GM12878 (cell line): ENCODE measurements at regions not wholly inside any gene's neighbourhood (a gene's known extent, or its start where the extent isn't known, plus 50 kb on each side); places are given as distances from the start of the nearest gene placed in this dataset.

ENCODE experiments used
- CEBPB ChIP-seq, 2 experiments: fragments of 150-350 bp in 1 of 2; IDR thresholded peaks; 2 replicates each; pipeline ENCODE4 v1.6.1; 2012 to 2014; ENCODE audit warnings: low read depth in 2 of 2, low read length in 2 of 2, borderline replicate concordance in 1 of 2, inconsistent platforms in 1 of 2
- MEF2B ChIP-seq: fragments of 450-650 bp; IDR thresholded peaks from 2 replicates; pipeline ENCODE4 v1.6.1; 2018; ENCODE audit warnings: mild to moderate bottlenecking, moderate library complexity; ENCODE audit not compliant: partially characterized antibody, poor library complexity, severe bottlenecking
- NFIC ChIP-seq: IDR thresholded peaks from 2 replicates; pipeline ENCODE4 v1.6.1; 2012; ENCODE audit warnings: low read depth, mild to moderate bottlenecking, inconsistent platforms, low read length, moderate library complexity
- NR2C2 ChIP-seq: IDR thresholded peaks from 2 replicates; pipeline ENCODE4 v1.6.1; 2011; ENCODE audit warnings: borderline replicate concordance, low read depth; ENCODE audit not compliant: control insufficient read depth, insufficient read length
- POLR2A ChIP-seq: IDR thresholded peaks from 2 replicates; pipeline ENCODE4 v1.6.1; 2011; ENCODE audit warnings: low read depth, mild to moderate bottlenecking, low read length
- POLR2AphosphoS5 ChIP-seq: IDR thresholded peaks from 2 replicates; pipeline ENCODE4 v1.6.1; 2011; ENCODE audit warnings: mild to moderate bottlenecking, low read length, inconsistent platforms
- SREBF2 ChIP-seq: IDR thresholded peaks from 2 replicates; pipeline ENCODE4 v1.6.1; 2012; ENCODE audit warnings: mild to moderate bottlenecking, low read length
- SRF ChIP-seq, 2 experiments: IDR thresholded peaks; 2 replicates each; pipeline ENCODE4 v1.6.1; 2011; ENCODE audit warnings: low read depth in 2 of 2, low read length in 2 of 2, mild to moderate bottlenecking in 1 of 2, moderate library complexity in 1 of 2
- TF ChIP-seq, protein P1 (sequence below): fragments of 450-650 bp; IDR thresholded peaks from 2 replicates; pipeline ENCODE4 v1.6.1; 2018; ENCODE audit warnings: mild to moderate bottlenecking, low read depth, moderate library complexity; ENCODE audit not compliant: partially characterized antibody
- TF ChIP-seq, protein P2 (sequence below), 3 experiments: IDR thresholded peaks in 2 of 3; conservative IDR thresholded peaks in 1 of 3; 2 replicates each; pipeline ENCODE4 v1.5.1; 2011; ENCODE audit warnings: low read depth in 3 of 3, low read length in 3 of 3, mild to moderate bottlenecking in 3 of 3, control low read depth in 2 of 3, moderate library complexity in 2 of 3, inconsistent platforms in 1 of 3, mixed read lengths in 1 of 3; ENCODE audit not compliant: control insufficient read depth in 2 of 3, insufficient read depth in 1 of 3; ENCODE audit errors: extremely low read depth in 1 of 3

DNA sequence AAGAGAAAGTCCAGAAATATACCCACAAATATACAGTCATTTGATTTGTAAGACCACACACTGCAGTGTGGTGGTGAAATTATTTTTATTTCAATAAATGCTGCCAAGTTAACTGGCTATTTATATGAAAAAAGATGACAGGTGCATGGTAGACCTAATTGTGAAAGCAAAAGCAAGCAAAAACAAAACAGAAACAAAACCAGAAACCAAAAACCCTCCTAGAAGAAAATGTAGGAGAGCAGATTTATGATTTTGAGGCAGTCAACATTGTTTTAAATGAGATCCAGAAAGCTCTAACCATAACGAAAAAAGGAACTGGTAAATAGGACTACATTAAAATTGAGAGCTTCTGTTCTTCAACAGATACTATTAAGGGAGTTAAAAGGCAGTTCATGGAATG is 303.6 kb downstream of the PRDM2 start:
- no peak for TF ChIP-seq CEBPB (IDR thresholded peaks at IDR 0.05; ENCODE audit: borderline replicate concordance in 1 of 2, low read depth in 2 of 2, low read length in 2 of 2)
- no peak for TF ChIP-seq NFIC
- no peak for TF ChIP-seq SREBF2
- TF ChIP-seq, protein P1, sequence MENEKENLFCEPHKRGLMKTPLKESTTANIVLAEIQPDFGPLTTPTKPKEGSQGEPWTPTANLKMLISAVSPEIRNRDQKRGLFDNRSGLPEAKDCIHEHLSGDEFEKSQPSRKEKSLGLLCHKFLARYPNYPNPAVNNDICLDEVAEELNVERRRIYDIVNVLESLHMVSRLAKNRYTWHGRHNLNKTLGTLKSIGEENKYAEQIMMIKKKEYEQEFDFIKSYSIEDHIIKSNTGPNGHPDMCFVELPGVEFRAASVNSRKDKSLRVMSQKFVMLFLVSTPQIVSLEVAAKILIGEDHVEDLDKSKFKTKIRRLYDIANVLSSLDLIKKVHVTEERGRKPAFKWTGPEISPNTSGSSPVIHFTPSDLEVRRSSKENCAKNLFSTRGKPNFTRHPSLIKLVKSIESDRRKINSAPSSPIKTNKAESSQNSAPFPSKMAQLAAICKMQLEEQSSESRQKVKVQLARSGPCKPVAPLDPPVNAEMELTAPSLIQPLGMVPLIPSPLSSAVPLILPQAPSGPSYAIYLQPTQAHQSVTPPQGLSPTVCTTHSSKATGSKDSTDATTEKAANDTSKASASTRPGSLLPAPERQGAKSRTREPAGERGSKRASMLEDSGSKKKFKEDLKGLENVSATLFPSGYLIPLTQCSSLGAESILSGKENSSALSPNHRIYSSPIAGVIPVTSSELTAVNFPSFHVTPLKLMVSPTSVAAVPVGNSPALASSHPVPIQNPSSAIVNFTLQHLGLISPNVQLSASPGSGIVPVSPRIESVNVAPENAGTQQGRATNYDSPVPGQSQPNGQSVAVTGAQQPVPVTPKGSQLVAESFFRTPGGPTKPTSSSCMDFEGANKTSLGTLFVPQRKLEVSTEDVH, result no peak
- no peak for TF ChIP-seq MEF2B
- TF ChIP-seq SRF (IDR thresholded peaks at IDR 0.05; ENCODE audit: low read depth in 2 of 2, low read length in 2 of 2), result no peak
- TF ChIP-seq NR2C2, result no peak
- no peak for TF ChIP-seq POLR2A
- TF ChIP-seq POLR2AphosphoS5, result no peak
- TF ChIP-seq, protein P2, sequence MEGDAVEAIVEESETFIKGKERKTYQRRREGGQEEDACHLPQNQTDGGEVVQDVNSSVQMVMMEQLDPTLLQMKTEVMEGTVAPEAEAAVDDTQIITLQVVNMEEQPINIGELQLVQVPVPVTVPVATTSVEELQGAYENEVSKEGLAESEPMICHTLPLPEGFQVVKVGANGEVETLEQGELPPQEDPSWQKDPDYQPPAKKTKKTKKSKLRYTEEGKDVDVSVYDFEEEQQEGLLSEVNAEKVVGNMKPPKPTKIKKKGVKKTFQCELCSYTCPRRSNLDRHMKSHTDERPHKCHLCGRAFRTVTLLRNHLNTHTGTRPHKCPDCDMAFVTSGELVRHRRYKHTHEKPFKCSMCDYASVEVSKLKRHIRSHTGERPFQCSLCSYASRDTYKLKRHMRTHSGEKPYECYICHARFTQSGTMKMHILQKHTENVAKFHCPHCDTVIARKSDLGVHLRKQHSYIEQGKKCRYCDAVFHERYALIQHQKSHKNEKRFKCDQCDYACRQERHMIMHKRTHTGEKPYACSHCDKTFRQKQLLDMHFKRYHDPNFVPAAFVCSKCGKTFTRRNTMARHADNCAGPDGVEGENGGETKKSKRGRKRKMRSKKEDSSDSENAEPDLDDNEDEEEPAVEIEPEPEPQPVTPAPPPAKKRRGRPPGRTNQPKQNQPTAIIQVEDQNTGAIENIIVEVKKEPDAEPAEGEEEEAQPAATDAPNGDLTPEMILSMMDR (IDR thresholded peaks at IDR 0.05 in 2 of 3, conservative IDR thresholded peaks at IDR 0.05 in 1 of 3; ENCODE audit: control insufficient read depth in 2 of 3, extremely low read depth in 1 of 3, insufficient read depth in 1 of 3, low read depth in 3 of 3, low read length in 3 of 3), result no peak
